GM12865 (cell line): ENCODE measurements at regions not wholly inside any gene's neighbourhood (a gene's known extent, or its start where the extent isn't known, plus 50 kb on each side); places are given as distances from the start of the nearest gene placed in this dataset.

Experiments used
- DNase-seq: peaks from one replicate; pipeline ENCODE4 v3.0.0; 2010; ENCODE audit warnings: low read depth
- H3K4me3 ChIP-seq: 2 replicates; pipeline ENCODE4 v1.5.1; 2011; ENCODE audit warnings: mild to moderate bottlenecking, low read depth, low read length, control low read depth
- TF ChIP-seq, protein P1 (sequence below): IDR thresholded peaks from 2 replicates; pipeline ENCODE4 v1.5.1; 2011; ENCODE audit warnings: low read length, control low read depth, low read depth, inconsistent platforms; ENCODE audit not compliant: insufficient read depth; ENCODE audit errors: missing control alignments

DNA sequence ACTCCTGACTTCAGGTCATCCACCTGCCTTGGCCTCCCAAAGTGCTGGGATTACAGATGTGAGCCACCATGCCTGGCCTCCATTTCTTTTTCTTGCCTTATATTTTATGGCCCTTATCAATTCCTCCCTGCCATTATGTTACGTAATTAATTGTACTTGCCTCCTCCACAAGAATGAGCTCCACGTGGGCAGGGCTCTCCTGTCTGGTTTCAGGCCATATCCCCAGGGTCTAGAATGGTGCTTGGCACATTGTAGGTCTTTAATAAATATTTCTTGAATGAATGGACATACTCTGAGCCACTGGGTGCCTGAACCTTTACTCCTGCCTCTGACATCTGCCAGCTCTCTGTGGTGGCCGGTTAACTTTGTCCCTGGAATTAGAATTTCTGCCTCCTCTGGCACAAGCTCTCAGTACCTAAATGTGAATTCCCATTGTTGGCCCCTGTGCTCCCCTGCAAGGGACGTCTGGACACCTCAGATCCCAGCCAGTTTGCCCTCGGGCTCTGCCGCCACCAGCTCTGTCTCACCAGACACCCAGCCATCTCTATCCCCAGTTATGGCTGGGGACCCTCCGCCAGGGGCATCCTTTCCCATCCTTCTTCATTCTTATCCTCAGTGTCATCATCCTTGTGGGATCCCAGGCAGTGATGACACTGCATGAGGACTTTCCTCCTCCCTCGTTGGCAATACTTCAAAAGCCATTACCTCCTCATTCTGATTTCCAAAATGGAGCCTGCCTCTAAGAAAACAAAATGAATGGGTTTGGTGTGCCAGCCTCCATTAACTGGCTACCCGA lies 165.6 kb upstream of the SMAD3 start:
- TF ChIP-seq, protein P1, sequence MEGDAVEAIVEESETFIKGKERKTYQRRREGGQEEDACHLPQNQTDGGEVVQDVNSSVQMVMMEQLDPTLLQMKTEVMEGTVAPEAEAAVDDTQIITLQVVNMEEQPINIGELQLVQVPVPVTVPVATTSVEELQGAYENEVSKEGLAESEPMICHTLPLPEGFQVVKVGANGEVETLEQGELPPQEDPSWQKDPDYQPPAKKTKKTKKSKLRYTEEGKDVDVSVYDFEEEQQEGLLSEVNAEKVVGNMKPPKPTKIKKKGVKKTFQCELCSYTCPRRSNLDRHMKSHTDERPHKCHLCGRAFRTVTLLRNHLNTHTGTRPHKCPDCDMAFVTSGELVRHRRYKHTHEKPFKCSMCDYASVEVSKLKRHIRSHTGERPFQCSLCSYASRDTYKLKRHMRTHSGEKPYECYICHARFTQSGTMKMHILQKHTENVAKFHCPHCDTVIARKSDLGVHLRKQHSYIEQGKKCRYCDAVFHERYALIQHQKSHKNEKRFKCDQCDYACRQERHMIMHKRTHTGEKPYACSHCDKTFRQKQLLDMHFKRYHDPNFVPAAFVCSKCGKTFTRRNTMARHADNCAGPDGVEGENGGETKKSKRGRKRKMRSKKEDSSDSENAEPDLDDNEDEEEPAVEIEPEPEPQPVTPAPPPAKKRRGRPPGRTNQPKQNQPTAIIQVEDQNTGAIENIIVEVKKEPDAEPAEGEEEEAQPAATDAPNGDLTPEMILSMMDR: no peak
- no peak for DNase-seq
- no peak overlapping the region for H3K4me3 ChIP-seq

DNA sequence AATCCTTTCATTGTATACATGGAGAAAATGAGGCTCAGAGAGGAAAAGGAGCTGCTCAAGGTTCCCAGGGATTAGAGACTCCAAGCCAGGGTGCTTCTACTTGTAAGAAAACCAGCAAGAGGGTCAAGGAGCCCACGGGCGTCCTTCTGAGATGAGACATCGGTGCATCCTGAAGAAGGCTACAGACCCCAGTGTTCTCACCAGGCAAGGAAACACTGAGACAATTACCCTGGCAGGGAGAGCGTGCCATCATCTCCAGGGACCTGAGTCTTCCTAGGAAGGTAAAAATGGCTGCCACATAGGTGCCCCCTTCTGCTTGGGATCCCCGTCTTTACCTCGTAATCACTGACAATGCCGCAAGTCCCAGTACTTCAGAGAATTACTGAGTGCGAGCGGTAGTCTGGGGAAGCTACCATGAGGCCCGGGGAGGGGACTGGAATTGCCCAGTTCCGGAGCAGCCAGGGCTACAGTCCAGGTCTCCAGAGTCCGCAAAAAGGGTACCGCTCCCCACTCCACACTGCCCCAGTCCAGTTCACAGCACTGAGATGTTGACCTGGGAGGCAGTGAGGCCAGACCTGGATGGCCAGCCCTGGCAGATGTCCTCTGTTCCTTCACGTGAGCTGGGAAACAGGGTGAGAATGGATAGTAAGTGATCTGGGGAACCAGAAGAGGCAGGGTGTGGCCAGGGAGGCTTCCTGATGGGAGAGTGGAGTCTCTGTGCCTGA lies 164.7 kb upstream of the SMAD3 start:
- no peak overlapping the region for H3K4me3 ChIP-seq
- DNase-seq: no peak
- TF ChIP-seq, protein P1: no peak

DNA sequence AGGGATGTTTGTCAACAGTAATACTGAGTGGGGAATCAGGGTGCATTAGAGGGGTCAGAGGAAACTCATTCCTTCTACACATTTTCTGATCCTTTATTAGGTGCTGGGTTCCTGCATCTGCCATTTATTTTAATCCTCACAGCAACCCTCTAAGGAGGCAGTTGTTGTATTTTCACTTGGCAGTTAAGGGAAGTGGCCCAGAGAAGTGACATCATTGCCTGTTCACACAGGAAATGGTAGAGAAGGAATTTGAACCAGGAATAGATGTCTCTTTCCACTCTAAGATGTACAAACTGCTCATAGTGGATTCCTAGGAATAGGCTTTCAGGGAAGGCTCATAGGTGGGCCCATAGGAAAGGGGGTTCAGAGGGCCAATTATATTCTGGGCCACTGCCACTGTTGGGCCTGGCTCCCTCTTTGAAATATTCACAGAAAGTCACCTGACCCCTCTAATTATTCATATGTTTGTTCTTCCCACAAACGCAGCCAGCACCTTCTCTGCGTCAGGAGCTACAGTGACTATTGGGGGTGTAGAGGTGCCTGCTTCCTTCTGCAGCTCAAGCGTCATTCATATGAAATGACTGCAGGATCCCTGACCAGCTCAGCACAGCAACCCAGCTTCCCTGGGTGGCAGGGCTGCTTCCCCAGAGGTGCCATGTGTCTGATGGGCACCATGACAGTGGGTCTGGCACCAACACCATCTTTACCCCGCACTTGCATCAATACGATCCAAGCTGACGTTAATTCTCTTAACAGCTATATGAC lies 163.9 kb upstream of the SMAD3 start:
- no peak for DNase-seq
- TF ChIP-seq, protein P1: no peak
- H3K4me3 ChIP-seq: no peak overlapping the region

DNA sequence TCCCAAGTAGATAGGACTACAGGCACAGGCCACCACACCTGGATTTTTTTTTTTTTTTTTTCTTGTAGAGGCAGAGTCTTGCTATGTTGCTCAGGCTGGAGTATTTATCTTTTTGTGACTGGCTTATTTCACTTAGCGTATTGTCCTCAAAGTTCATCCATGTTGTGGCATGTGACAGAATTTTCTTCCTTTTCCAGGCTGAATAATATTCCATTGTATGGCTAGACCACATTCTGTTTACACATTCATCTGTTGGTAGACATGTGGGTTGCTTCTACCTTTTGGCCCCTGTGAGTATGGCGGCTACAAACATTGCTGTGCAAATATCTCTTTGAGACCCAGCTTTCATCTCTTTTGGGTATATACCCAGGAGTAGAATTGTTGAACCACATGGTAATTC lies 160.2 kb upstream of the SMAD3 start:
- H3K4me3 ChIP-seq: no peak overlapping the region
- TF ChIP-seq, protein P1: no peak
- no peak for DNase-seq

DNA sequence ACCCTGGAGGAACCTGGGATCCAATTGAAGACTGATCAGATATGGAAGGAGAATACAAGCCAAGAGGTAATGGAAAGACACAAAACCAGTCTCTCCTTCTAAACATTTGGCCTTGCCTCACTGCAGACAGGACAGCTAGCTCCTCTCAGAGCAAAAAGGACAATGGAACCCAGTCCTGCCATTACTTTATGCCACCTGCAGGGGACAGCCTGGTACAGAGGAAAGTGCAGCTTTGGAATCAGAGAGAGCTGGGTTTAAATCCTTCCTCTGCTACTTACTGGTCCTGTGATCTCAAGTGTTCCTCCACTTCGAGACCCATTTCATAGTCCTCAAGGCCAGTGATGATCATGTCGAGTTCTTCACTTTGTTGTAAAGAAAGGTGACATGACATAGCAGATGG lies 159.4 kb upstream of the SMAD3 start:
- DNase-seq: no peak
- no peak overlapping the region for H3K4me3 ChIP-seq
- TF ChIP-seq, protein P1: no peak

DNA sequence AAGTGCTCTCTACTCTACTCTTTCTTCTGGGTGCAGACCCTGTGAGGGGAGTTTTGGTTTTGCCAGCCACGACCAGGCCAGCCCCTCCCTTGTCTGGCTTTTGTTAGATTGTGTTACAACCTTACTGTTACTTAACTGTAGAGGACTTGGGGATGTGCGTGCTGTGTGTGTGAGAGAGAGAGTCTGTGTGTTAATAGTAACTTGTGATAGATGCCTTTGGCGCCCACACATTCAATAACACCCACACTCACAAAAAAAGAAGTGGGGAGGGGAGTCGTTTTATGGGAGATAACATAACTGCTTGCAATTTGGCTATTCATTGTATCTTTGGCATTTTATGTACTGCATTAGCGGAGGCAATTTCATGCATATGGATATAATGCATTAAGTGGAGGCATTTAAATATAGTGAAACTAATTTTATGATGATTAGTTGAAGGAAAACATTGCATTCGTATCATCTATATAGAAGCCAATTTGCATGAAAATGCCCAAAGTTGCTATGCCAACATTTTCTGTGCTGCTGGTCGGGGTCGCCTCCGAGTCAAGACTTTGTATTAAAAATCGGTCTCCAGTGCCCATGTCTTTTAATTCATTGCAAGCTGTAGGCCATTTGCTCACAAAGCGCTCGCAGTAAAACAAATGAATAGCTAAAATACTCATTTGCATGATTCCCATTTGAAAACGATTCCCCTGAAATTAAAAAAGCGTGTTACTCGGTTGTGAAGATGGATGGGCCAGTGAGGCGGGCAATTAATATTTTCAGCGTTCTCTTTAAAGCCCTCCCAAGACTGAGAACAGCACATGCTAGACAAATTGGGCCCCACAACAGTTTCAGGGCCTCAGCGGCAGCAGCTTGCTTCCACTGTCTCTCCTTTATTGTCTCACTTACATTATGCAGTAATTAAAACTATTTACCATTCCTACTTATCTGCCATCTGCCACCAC lies 158.5 kb upstream of the SMAD3 start:
- no peak for DNase-seq
- TF ChIP-seq, protein P1: no peak
- no peak overlapping the region for H3K4me3 ChIP-seq
